Fibroblast of skin of left quadriceps (primary cell): ENCODE measurements at regions not wholly inside any gene's neighbourhood (a gene's known extent, or its start where the extent isn't known, plus 50 kb on each side); places are given as distances from the start of the nearest gene placed in this dataset.
"Not testable (repeated sequence)": the region's sequence is repeated elsewhere in the genome, so short reads cannot be mapped to it uniquely, and the experiment has no call there.

ENCODE experiments used
- DNase-seq, 2 experiments: peaks; one replicate each; pipeline ENCODE4 v3.0.0-alpha.2; 2013; ENCODE audit warnings: low read depth in 2 of 2

GRCh38 chr3:98702166-98702565, 61.0 kb upstream of the ST3GAL6 start:
- no peak for DNase-seq

DNA sequence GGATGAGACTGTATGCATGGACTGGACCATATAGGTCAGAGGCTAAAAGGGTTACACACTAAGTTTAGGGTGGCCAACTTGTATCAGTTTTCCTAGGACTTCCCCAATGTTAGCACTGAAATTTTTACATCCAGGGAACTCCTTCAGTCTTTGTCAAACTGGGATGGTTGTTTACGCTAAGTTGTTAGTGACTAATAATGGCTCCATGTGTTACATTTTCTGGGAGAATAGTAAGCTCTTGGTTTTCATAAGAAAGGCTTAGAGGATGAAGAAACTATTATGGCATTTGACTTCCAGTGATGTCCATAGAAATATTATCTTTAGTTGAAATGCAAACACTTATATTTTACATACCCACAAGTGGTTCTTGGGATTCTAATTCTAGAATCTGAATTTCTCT, 57.9 kb upstream of the ST3GAL6 start:
- no peak for DNase-seq

GRCh38 chr3:98705694-98706093, 57.4 kb upstream of the ST3GAL6 start:
- no peak for DNase-seq

- not testable (repeated sequence) for DNase-seq
These were observed 54.5 kb upstream of the ST3GAL6 start for GRCh38 chr3:98708681-98709080.

GRCh38 chr3:98709441-98709840, 53.7 kb upstream of the ST3GAL6 start:
- no peak for DNase-seq

DNA sequence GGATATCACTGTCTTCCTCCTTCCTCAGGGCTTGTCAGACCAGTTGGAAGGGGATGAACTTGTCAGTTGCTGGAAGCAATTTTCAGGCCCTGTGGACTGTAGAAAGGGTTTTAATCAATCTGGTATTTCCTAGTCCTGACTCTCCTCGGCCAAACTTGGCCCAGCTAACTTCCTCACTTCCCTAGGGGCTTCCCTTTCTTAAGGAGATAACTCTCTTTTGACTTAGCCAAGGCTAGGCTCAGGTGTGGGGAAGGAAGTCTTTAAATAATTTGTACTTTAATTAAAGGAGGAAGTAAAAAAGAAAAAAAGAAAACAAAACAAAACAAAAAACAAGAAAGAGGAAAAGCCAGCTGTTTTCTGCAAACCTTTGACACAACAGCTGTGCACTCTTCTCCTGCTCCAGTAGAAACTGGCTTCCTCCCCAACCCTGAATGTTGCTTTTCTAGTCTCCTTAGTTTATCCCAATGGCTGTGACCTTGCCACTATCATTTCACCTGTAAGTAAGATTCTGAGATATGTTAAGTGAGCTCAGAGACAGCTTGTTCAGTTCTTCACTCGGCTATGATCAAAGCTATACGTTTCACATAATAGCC, 53.0 kb upstream of the ST3GAL6 start:
- no peak for DNase-seq

DNA sequence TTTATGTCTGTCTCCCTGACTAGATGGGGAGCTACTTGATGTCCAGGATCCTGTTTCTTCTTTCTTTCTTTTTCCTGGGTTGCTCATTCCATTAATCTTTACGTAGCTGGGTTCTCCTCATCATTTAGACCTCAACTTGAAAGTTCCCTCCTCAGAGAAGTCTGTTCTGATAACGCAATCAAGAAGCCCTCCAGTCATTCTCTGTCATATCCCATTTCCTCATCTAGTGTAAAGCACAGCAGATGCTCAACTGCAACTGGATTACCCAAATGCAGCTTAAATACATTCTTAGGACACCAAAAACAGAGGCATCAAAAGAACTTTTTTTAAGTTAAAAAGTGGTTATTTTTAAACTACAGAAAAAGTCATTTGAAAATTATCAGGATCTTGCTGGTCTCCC, 51.7 kb upstream of the ST3GAL6 start:
- no peak for DNase-seq

DNA sequence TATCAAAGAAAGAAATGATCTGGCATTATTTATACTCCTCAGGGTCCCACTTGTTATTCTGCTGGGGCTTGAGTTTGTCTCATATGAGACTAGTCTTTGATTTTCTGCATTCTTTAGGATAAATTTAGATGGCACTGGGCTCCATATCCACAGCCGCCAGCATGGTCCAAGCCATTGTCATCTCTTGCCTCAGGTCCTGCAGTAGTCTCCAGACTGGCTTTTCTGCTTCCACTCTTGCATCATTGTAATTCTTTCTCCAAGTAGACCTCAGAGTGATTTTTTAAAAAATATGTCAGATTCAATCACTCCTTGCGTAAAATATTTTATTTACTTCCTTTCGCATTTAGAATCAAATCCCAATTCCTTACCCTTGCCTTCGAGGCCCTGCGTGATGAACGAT, 50.4 kb upstream of the ST3GAL6 start:
- DNase-seq = no peak

- not testable (repeated sequence) for DNase-seq
These were observed 49.8 kb upstream of the ST3GAL6 start for GRCh38 chr3:98713332-98713731.
